Upper lobe of left lung (tissue), 6 donors: ENCODE measurements at regions not wholly inside any gene's neighbourhood (a gene's known extent, or its start where the extent isn't known, plus 50 kb on each side); places are given as distances from the start of the nearest gene placed in this dataset.

Experiments used
- ATAC-seq, 2 donors: fragments of 200-7000 bp; cut with Tn5 transposase; one replicate each; pipeline ENCODE4 v1.9.1; 2022; ENCODE audit warnings: mild to moderate bottlenecking in 2 of 2, moderate library complexity in 2 of 2; ENCODE audit not compliant: low FRiP score in 2 of 2
- DNase-seq, 2 donors: peaks; one replicate each; pipeline ENCODE4 v3.0.0-alpha.2; 2019 to 2020
- H3K27ac ChIP-seq, 4 donors: fragments of 200-600 bp; sonication (generic); one replicate each; pipeline ENCODE4 v1.5.1; 2016 to 2019
- H3K27me3 ChIP-seq, 4 donors: fragments of 200-600 bp; sonication (generic); one replicate each; pipeline ENCODE4 v1.5.1; 2017 to 2019
- H3K36me3 ChIP-seq, 4 donors: fragments of 200-600 bp; sonication (generic); one replicate each; pipeline ENCODE4 v1.5.1; 2016 to 2019
- H3K4me1 ChIP-seq, 4 donors: fragments of 200-600 bp; sonication (generic); one replicate each; pipeline ENCODE4 v1.5.1; 2018 to 2019
- H3K4me3 ChIP-seq, 4 donors: fragments of 200-600 bp; sonication (generic); one replicate each; pipeline ENCODE4 v1.5.1; 2017 to 2019; ENCODE audit warnings: mild to moderate bottlenecking in 2 of 4, moderate library complexity in 1 of 4
- H3K9me3 ChIP-seq, 4 donors: fragments of 200-600 bp; sonication (generic); one replicate each; pipeline ENCODE4 v1.5.1; 2018 to 2019
- CTCF ChIP-seq, 6 experiments: fragments of 450-650 bp in 4 of 6; fragments of 200-600 bp in 2 of 6; sonication (generic) in 2 of 6; IDR thresholded peaks; one replicate each; pipeline ENCODE4 v1.5.1; 2016 to 2019; ENCODE audit warnings: antibody characterized with exemption in 6 of 6
- EP300 ChIP-seq, 4 donors: sonication (generic); formaldehyde crosslinking; IDR thresholded peaks; one replicate each; pipeline ENCODE4 v1.5.1; 2017; ENCODE audit warnings: antibody characterized with exemption in 4 of 4, control low read depth in 2 of 4
- POLR2A ChIP-seq, 4 donors: fragments of 450-650 bp; IDR thresholded peaks; one replicate each; pipeline ENCODE4 v1.5.1; 2016 to 2017; ENCODE audit warnings: antibody characterized with exemption in 4 of 4, mild to moderate bottlenecking in 2 of 4
- POLR2AphosphoS5 ChIP-seq, 2 donors: sonication (generic); formaldehyde crosslinking; IDR thresholded peaks; one replicate each; pipeline ENCODE4 v1.5.1; 2017; ENCODE audit warnings: antibody characterized with exemption in 2 of 2
- WGBS, 2 donors: methylation state at CpG; one replicate each; pipeline ENCODE4 v1.1.5; 2017 to 2018; 5-methylcytosine and 5-hydroxymethylcytosine counted together
- donor health status: DM: no; HTN: no; CAD: no; lungs with moderate emphysema.
- donor health status: DM: no; HTN: yes; CAD: no; lungs with severe emphysema.

GRCh38 chr3:81432456-81432855, 329.0 kb downstream of the GBE1 start:
- Histone ChIP-seq H3K36me3 (no peaks in the 10 kb centered on the region), H3K9me3 (no peaks in the 10 kb centered on the region), H3K27me3 (no peaks in the 10 kb centered on the region), H3K4me1 (no peaks in the 10 kb centered on the region), H3K4me3 (no peak overlapping the region), H3K27ac (no peak overlapping the region)
- no peak for DNase-seq
- no peak for ATAC-seq
- 81 to 97% methylated on average over 2 of the region's 2 CpGs for WGBS, 2 donors
- TF ChIP-seq CTCF (IDR thresholded peaks at IDR 0.05) (no peak), POLR2A (IDR thresholded peaks at IDR 0.05) (no peak), EP300 (IDR thresholded peaks at IDR 0.05) (no peak), POLR2AphosphoS5 (IDR thresholded peaks at IDR 0.05) (no peak)

GRCh38 chr3:81426826-81427577, 334.4 kb downstream of the GBE1 start:
- 89 to 90% methylated on average over 6 of the region's 6 CpGs for WGBS, 2 donors
- no peaks in the 10 kb centered on the region for H3K36me3 ChIP-seq
- no peaks in the 10 kb centered on the region for H3K9me3 ChIP-seq
- H3K4me3 ChIP-seq, result no peak overlapping the region
- H3K27ac ChIP-seq, result no peak overlapping the region
- no peak for ATAC-seq
- no peak for DNase-seq
- H3K4me1 ChIP-seq, result no peaks in the 10 kb centered on the region
- H3K27me3 ChIP-seq, result no peaks in the 10 kb centered on the region
- TF ChIP-seq EP300 (IDR thresholded peaks at IDR 0.05) (no peak), POLR2AphosphoS5 (IDR thresholded peaks at IDR 0.05) (no peak), POLR2A (IDR thresholded peaks at IDR 0.05) (no peak)

GRCh38 chr3:81425198-81425868, 336.1 kb downstream of the GBE1 start:
- H3K9me3 ChIP-seq, result no peaks in the 10 kb centered on the region
- no peak for TF ChIP-seq POLR2A (IDR thresholded peaks at IDR 0.05)
- TF ChIP-seq POLR2AphosphoS5 (IDR thresholded peaks at IDR 0.05), result no peak
- no peak for TF ChIP-seq CTCF (IDR thresholded peaks at IDR 0.05)
- no peak for TF ChIP-seq EP300 (IDR thresholded peaks at IDR 0.05)
- ATAC-seq (no peak), DNase-seq (no peak)
- no peak overlapping the region for H3K4me3 ChIP-seq
- 75 to 77% methylated on average over 5 of the region's 5 CpGs for WGBS, 2 donors
- no peaks in the 10 kb centered on the region for H3K4me1 ChIP-seq
- no peaks in the 10 kb centered on the region for H3K27me3 ChIP-seq
- no peaks in the 10 kb centered on the region for H3K36me3 ChIP-seq
- H3K27ac ChIP-seq, result no peak overlapping the region

- Histone ChIP-seq H3K27ac (no peak overlapping the region), H3K4me1 (no peaks in the 10 kb centered on the region), H3K4me3 (no peak overlapping the region), H3K27me3 (no peaks in the 10 kb centered on the region), H3K36me3 (no peaks in the 10 kb centered on the region), H3K9me3 (no peaks in the 10 kb centered on the region)
- TF ChIP-seq CTCF (IDR thresholded peaks at IDR 0.05), result peak in 3 of 6 experiments; percentile 19 to 30 (median 25)
- no peak for TF ChIP-seq EP300 (IDR thresholded peaks at IDR 0.05)
- DNase-seq (no peak), ATAC-seq (no peak)
These were observed 342.2 kb downstream of the GBE1 start for GRCh38 chr3:81419228-81419627.

GRCh38 chr3:81416812-81417211, 344.6 kb downstream of the GBE1 start:
- WGBS, 2 donors, result 91 to 96% methylated on average over 2 of the region's 2 CpGs
- TF ChIP-seq POLR2AphosphoS5 (IDR thresholded peaks at IDR 0.05), result no peak
- TF ChIP-seq POLR2A (IDR thresholded peaks at IDR 0.05), result no peak
- no peak for TF ChIP-seq EP300 (IDR thresholded peaks at IDR 0.05)
- no peak for TF ChIP-seq CTCF (IDR thresholded peaks at IDR 0.05)
- no peaks in the 10 kb centered on the region for H3K4me1 ChIP-seq
- H3K27me3 ChIP-seq, result no peaks in the 10 kb centered on the region
- H3K9me3 ChIP-seq, result no peaks in the 10 kb centered on the region
- no peak for ATAC-seq
- no peak overlapping the region for H3K27ac ChIP-seq
- H3K36me3 ChIP-seq, result no peaks in the 10 kb centered on the region
- DNase-seq, result no peak
- no peak overlapping the region for H3K4me3 ChIP-seq
